OCI-LY1 (cell line): ENCODE measurements at regions not wholly inside any gene's neighbourhood (a gene's known extent, or its start where the extent isn't known, plus 50 kb on each side); places are given as distances from the start of the nearest gene placed in this dataset.

Source experiments
- H2AFZ ChIP-seq: fragments of 200-600 bp; sonication (generic), shearing (Covaris generic); 2 replicates; pipeline ENCODE4 v1.6.0; 2014; ENCODE audit warnings: antibody characterized with exemption, mild to moderate bottlenecking, low read length
- H3F3A ChIP-seq: fragments of 200-600 bp; sonication (generic), shearing (Covaris generic); 2 replicates; pipeline ENCODE4 v1.6.0; 2014; ENCODE audit warnings: mild to moderate bottlenecking, antibody characterized with exemption, low read length, moderate library complexity; ENCODE audit not compliant: insufficient read depth
- H3K27ac ChIP-seq: fragments of 200-600 bp; sonication (generic); 2 replicates; pipeline ENCODE4 v1.5.1; 2014; ENCODE audit warnings: low read length, mixed run types, mild to moderate bottlenecking, low read depth; ENCODE audit not compliant: poor library complexity, severe bottlenecking
- H3K27me3 ChIP-seq: fragments of 200-600 bp; sonication (generic); 2 replicates; pipeline ENCODE4 v1.6.0; 2014; ENCODE audit warnings: antibody characterized with exemption, mild to moderate bottlenecking, low read length, moderate library complexity; ENCODE audit not compliant: insufficient read depth
- H3K36me3 ChIP-seq: fragments of 200-600 bp; sonication (generic); 2 replicates; pipeline ENCODE4 v1.6.1; 2014; ENCODE audit warnings: mild to moderate bottlenecking, antibody characterized with exemption, low read length, moderate library complexity, mixed read lengths; ENCODE audit not compliant: insufficient read depth
- H3K4me1 ChIP-seq: fragments of 200-600 bp; sonication (generic); 2 replicates; pipeline ENCODE4 v1.5.1; 2014; ENCODE audit warnings: mild to moderate bottlenecking, low read length, moderate library complexity; ENCODE audit not compliant: insufficient read depth, severe bottlenecking
- H3K4me2 ChIP-seq: fragments of 200-600 bp; sonication (generic), shearing (Covaris generic); 2 replicates; pipeline ENCODE4 v1.6.1; 2014; ENCODE audit warnings: low read length
- H3K4me3 ChIP-seq: fragments of 200-600 bp; sonication (generic); 2 replicates; pipeline ENCODE4 v1.5.1; 2014; ENCODE audit warnings: low read length, low read depth, mild to moderate bottlenecking, mixed read lengths; ENCODE audit not compliant: poor library complexity, severe bottlenecking
- H3K79me2 ChIP-seq: fragments of 200-600 bp; shearing (Covaris generic); 2 replicates; pipeline ENCODE4 v1.6.1; 2016; ENCODE audit warnings: mixed run types, low read length, mixed read lengths; ENCODE audit not compliant: insufficient read depth
- H3K9ac ChIP-seq: fragments of 200-600 bp; sonication (generic), shearing (Covaris generic); 2 replicates; pipeline ENCODE4 v1.6.1; 2014; ENCODE audit warnings: mild to moderate bottlenecking, low read length, mixed read lengths
- H3K9me2 ChIP-seq: fragments of 200-600 bp; sonication (generic), shearing (Covaris generic); 2 replicates; pipeline ENCODE4 v1.6.1; 2014; ENCODE audit warnings: low read depth, mild to moderate bottlenecking, low read length, mixed read lengths
- H3K9me3 ChIP-seq: fragments of 200-600 bp; shearing (Covaris generic); 2 replicates; pipeline ENCODE4 v1.6.1; 2014; ENCODE audit warnings: low read length, mixed read lengths
- H4K20me1 ChIP-seq: fragments of 200-600 bp; sonication (generic), shearing (Covaris generic); 2 replicates; pipeline ENCODE4 v1.6.0; 2016; ENCODE audit warnings: mild to moderate bottlenecking, low read length; ENCODE audit not compliant: insufficient read depth
- CTCF ChIP-seq: fragments of 200-600 bp; sonication (generic), shearing (Covaris generic); IDR thresholded peaks from 2 replicates; pipeline ENCODE4 v1.5.1; 2017; ENCODE audit warnings: mild to moderate bottlenecking, antibody characterized with exemption, low read length, moderate library complexity, mixed read lengths
- EZH2 ChIP-seq: fragments of 200-600 bp; sonication (generic), shearing (Covaris generic); IDR thresholded peaks from 2 replicates; pipeline ENCODE4 v1.8.0; 2017; ENCODE audit warnings: borderline replicate concordance, mixed run types, mild to moderate bottlenecking, antibody characterized with exemption, low read length, moderate library complexity, mixed read lengths

GRCh38 chr13:70668293-70668692 lies 560.0 kb upstream of the KLHL1 start:
- no peak overlapping the region for H3K9ac ChIP-seq
- TF ChIP-seq CTCF, result no peak
- no peak for TF ChIP-seq EZH2
- no peaks in the 10 kb centered on the region for H3K79me2 ChIP-seq
- H3K4me2 ChIP-seq, result no peak overlapping the region
- no peaks in the 10 kb centered on the region for H4K20me1 ChIP-seq
- H3K9me3 ChIP-seq, result no peaks in the 10 kb centered on the region
- H3K4me3 ChIP-seq, result no peak overlapping the region
- no peaks in the 10 kb centered on the region for H3K4me1 ChIP-seq
- no peak overlapping the region for H2AFZ ChIP-seq
- H3K27ac ChIP-seq, result no peak overlapping the region
- no peaks in the 10 kb centered on the region for H3K36me3 ChIP-seq
- H3K9me2 ChIP-seq, result no peaks in the 10 kb centered on the region
- H3F3A ChIP-seq, result no peaks in the 10 kb centered on the region
- no peaks in the 10 kb centered on the region for H3K27me3 ChIP-seq

GRCh38 chr13:70666883-70667556 lies 558.8 kb upstream of the KLHL1 start:
- Histone ChIP-seq H3K27me3 (no peaks in the 10 kb centered on the region), H4K20me1 (no peaks in the 10 kb centered on the region), H3K4me2 (no peak overlapping the region), H3K9me3 (no peaks in the 10 kb centered on the region), H3K9ac (no peak overlapping the region), H3K4me1 (no peaks in the 10 kb centered on the region), H3K9me2 (no peaks in the 10 kb centered on the region), H2AFZ (no peak overlapping the region), H3K36me3 (no peaks in the 10 kb centered on the region), H3F3A (no peaks in the 10 kb centered on the region; the same call in 1 of the 2 replicates), H3K27ac (no peak overlapping the region), H3K79me2 (no peaks in the 10 kb centered on the region), H3K4me3 (no peak overlapping the region)
- no peak for TF ChIP-seq CTCF
- no peak for TF ChIP-seq EZH2

- Histone ChIP-seq H3K4me3 (no peak overlapping the region), H3K4me1 (no peaks in the 10 kb centered on the region), H3F3A (no peaks in the 10 kb centered on the region; the same call in 1 of the 2 replicates), H3K79me2 (no peaks in the 10 kb centered on the region), H3K9me2 (no peaks in the 10 kb centered on the region), H4K20me1 (no peaks in the 10 kb centered on the region), H2AFZ (no peak overlapping the region), H3K27ac (no peak overlapping the region), H3K36me3 (no peaks in the 10 kb centered on the region), H3K27me3 (no peaks in the 10 kb centered on the region), H3K9me3 (no peaks in the 10 kb centered on the region), H3K4me2 (no peak overlapping the region), H3K9ac (no peak overlapping the region)
- TF ChIP-seq CTCF (no peak), EZH2 (no peak)
Measured at GRCh38 chr13:70662231-70662940, 554.1 kb upstream of the KLHL1 start.
